ENCODE measurements at regions not wholly inside any gene's neighbourhood (a gene's known extent, or its start where the extent isn't known, plus 50 kb on each side); places are given as distances from the start of the nearest gene placed in this dataset.

DNA sequence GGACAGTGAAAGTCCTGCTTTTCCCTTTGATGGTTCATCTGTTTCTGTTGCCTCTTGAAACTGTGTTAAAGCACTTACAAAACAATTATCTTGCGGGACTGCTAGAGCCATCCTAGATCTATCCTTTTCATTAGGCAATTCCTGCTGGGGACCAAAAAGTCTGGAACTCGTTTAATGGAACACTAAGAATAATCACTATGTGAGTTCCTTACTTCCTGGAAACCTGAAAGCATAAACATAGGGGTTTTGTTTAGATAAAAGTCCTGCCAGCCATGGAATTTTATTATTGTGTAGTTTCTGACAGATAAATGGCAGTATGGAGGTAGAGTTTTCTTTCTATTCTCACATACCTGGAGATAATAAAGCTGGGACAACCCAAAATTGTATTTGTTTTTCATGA is 1133.3 kb downstream of the SORCS3 start:
- TF ChIP-seq, protein P1, sequence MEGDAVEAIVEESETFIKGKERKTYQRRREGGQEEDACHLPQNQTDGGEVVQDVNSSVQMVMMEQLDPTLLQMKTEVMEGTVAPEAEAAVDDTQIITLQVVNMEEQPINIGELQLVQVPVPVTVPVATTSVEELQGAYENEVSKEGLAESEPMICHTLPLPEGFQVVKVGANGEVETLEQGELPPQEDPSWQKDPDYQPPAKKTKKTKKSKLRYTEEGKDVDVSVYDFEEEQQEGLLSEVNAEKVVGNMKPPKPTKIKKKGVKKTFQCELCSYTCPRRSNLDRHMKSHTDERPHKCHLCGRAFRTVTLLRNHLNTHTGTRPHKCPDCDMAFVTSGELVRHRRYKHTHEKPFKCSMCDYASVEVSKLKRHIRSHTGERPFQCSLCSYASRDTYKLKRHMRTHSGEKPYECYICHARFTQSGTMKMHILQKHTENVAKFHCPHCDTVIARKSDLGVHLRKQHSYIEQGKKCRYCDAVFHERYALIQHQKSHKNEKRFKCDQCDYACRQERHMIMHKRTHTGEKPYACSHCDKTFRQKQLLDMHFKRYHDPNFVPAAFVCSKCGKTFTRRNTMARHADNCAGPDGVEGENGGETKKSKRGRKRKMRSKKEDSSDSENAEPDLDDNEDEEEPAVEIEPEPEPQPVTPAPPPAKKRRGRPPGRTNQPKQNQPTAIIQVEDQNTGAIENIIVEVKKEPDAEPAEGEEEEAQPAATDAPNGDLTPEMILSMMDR (conservative IDR thresholded peaks at IDR 0.05; ENCODE audit: low read length): no peak
- no peak for TF ChIP-seq EZH2phosphoT487 (IDR thresholded peaks at IDR 0.05; ENCODE audit: borderline replicate concordance, low read depth, low read length)
